WTC11 (cell line): ENCODE measurements at regions not wholly inside any gene's neighbourhood (a gene's known extent, or its start where the extent isn't known, plus 50 kb on each side); places are given as distances from the start of the nearest gene placed in this dataset.

Experiments used
- ATAC-seq: fragments of 200-7000 bp; cut with Tn5 transposase; 2 replicates; pipeline ENCODE4 v1.10.0; 2021; ENCODE audit warnings: mild to moderate bottlenecking, moderate library complexity
- CTCF ChIA-PET: fragments of 300-600 bp; sonication (Branson Sonifier 250); formaldehyde crosslinking; loops from one replicate; lab custom pipeline; 2021; ENCODE audit warnings: antibody characterized with exemption; lab: Charles Lee
- POLR2A ChIA-PET: fragments of 350-600 bp; sonication (Branson Sonifier 250); formaldehyde crosslinking; loops from one replicate; lab custom pipeline; 2021; ENCODE audit warnings: antibody characterized with exemption; lab: Charles Lee
- DNase-seq: peaks from one replicate; pipeline ENCODE4 v3.0.0; 2021; ENCODE audit warnings: low spot score
- H3K27ac Mint-ChIP-seq: 2 replicates; pipeline ENCODE4 v1.8.0; 2021; ENCODE audit warnings: mixed read lengths
- H3K27me3 Mint-ChIP-seq: 2 replicates; pipeline ENCODE4 v1.8.0; 2021; ENCODE audit warnings: low read depth, mild to moderate bottlenecking, moderate library complexity, mixed read lengths
- H3K36me3 Mint-ChIP-seq: 2 replicates; pipeline ENCODE4 v1.8.0; 2021; ENCODE audit warnings: mixed read lengths
- H3K4me1 Mint-ChIP-seq: 2 replicates; pipeline ENCODE4 v1.8.0; 2022; ENCODE audit warnings: mixed read lengths
- H3K4me3 Mint-ChIP-seq: 2 replicates; pipeline ENCODE4 v1.8.0; 2021; ENCODE audit warnings: mild to moderate bottlenecking, moderate library complexity, mixed read lengths
- H3K9me3 Mint-ChIP-seq: 2 replicates; pipeline ENCODE4 v1.8.0; 2021; ENCODE audit warnings: mixed read lengths
- ATF1 ChIP-seq: sonication (generic); formaldehyde crosslinking; IDR thresholded peaks from 2 replicates; pipeline ENCODE4 v1.8.1; 2023; ENCODE audit warnings: mild to moderate bottlenecking, moderate library complexity, missing genetic modification reagents
- CREM ChIP-seq: sonication (generic); formaldehyde crosslinking; IDR thresholded peaks from 2 replicates; pipeline ENCODE4 v1.8.1; 2022; ENCODE audit warnings: mild to moderate bottlenecking, missing genetic modification reagents, moderate library complexity
- ELF4 ChIP-seq: sonication (generic); formaldehyde crosslinking; IDR thresholded peaks from 2 replicates; pipeline ENCODE4 v1.8.1; 2022; ENCODE audit warnings: low read depth, mild to moderate bottlenecking, moderate library complexity, missing genetic modification reagents
- ESRRA ChIP-seq: sonication (generic); formaldehyde crosslinking; IDR thresholded peaks from 2 replicates; pipeline ENCODE4 v1.8.1; 2022; ENCODE audit warnings: mild to moderate bottlenecking, missing genetic modification reagents, borderline replicate concordance
- JUN ChIP-seq: sonication (generic); formaldehyde crosslinking; IDR thresholded peaks from 2 replicates; pipeline ENCODE4 v1.8.0; 2023; ENCODE audit warnings: mild to moderate bottlenecking, missing genetic modification reagents
- KAT7 ChIP-seq: sonication (generic); formaldehyde crosslinking; IDR thresholded peaks from 2 replicates; pipeline ENCODE4 v1.8.1; 2023; ENCODE audit warnings: missing genetic modification reagents, mild to moderate bottlenecking, borderline replicate concordance
- NFYB ChIP-seq: sonication (generic); formaldehyde crosslinking; conservative IDR thresholded peaks from 2 replicates; pipeline ENCODE4 v1.8.0; 2022; ENCODE audit warnings: low read depth, missing genetic modification reagents
- OVOL2 ChIP-seq: fragments of 250-450 bp; sonication (Bioruptor Pico); IDR thresholded peaks from 2 replicates; pipeline ENCODE4 v1.9.0; 2021; ENCODE audit warnings: mild to moderate bottlenecking, borderline replicate concordance
- SMAD3 ChIP-seq: sonication (generic); formaldehyde crosslinking; IDR thresholded peaks from 2 replicates; pipeline ENCODE4 v1.8.0; 2022; ENCODE audit warnings: missing genetic modification reagents, mild to moderate bottlenecking, borderline replicate concordance
- SOX15 ChIP-seq: fragments of 250-450 bp; sonication (Bioruptor Pico); IDR thresholded peaks from 2 replicates; pipeline ENCODE4 v1.9.0; 2021; ENCODE audit warnings: mild to moderate bottlenecking
- SP1 ChIP-seq: sonication (generic); formaldehyde crosslinking; conservative IDR thresholded peaks from 2 replicates; pipeline ENCODE4 v1.8.1; 2022; ENCODE audit warnings: missing genetic modification reagents
- TCF7 ChIP-seq: sonication (generic); formaldehyde crosslinking; IDR thresholded peaks from 2 replicates; pipeline ENCODE4 v1.8.0; 2022; ENCODE audit warnings: mild to moderate bottlenecking, low read depth, missing genetic modification reagents, moderate library complexity
- TEAD4 ChIP-seq: sonication (generic); formaldehyde crosslinking; IDR thresholded peaks from 2 replicates; pipeline ENCODE4 v1.8.0; 2022; ENCODE audit warnings: mild to moderate bottlenecking, missing genetic modification reagents
- ZNF317 ChIP-seq: sonication (generic); formaldehyde crosslinking; IDR thresholded peaks from 2 replicates; pipeline ENCODE4 v1.8.1; 2023; ENCODE audit warnings: low read depth, mild to moderate bottlenecking, moderate library complexity, missing genetic modification reagents, borderline replicate concordance
- ZNF423 ChIP-seq: fragments of 250-450 bp; sonication (Bioruptor Pico); IDR thresholded peaks from 2 replicates; pipeline ENCODE4 v2.1.2; 2022; ENCODE audit warnings: mild to moderate bottlenecking, moderate library complexity
- TF ChIP-seq, protein P1 (sequence below): sonication (generic); formaldehyde crosslinking; IDR thresholded peaks from 2 replicates; pipeline ENCODE4 v1.8.1; 2023; ENCODE audit warnings: mild to moderate bottlenecking, moderate library complexity, missing genetic modification reagents
- TF ChIP-seq, protein P2 (sequence below): sonication (generic); formaldehyde crosslinking; IDR thresholded peaks from 2 replicates; pipeline ENCODE4 v1.8.1; 2022; ENCODE audit warnings: low read depth, mild to moderate bottlenecking, moderate library complexity, missing genetic modification reagents, borderline replicate concordance
- TF ChIP-seq, protein P3 (sequence below): sonication (generic); formaldehyde crosslinking; IDR thresholded peaks from 2 replicates; pipeline ENCODE4 v1.8.1; 2023; ENCODE audit warnings: mild to moderate bottlenecking, missing genetic modification reagents
- TF ChIP-seq, protein P4 (sequence below): sonication (generic); formaldehyde crosslinking; IDR thresholded peaks from 2 replicates; pipeline ENCODE4 v1.8.1; 2023; ENCODE audit warnings: mild to moderate bottlenecking, missing genetic modification reagents, moderate library complexity
- TF ChIP-seq, protein P5 (sequence below): sonication (generic); formaldehyde crosslinking; IDR thresholded peaks from 2 replicates; pipeline ENCODE4 v1.8.0; 2023; ENCODE audit warnings: missing genetic modification reagents
- TF ChIP-seq, protein P6 (sequence below): sonication (generic); formaldehyde crosslinking; IDR thresholded peaks from 2 replicates; pipeline ENCODE4 v1.8.0; 2022; ENCODE audit warnings: mild to moderate bottlenecking, missing genetic modification reagents

DNA sequence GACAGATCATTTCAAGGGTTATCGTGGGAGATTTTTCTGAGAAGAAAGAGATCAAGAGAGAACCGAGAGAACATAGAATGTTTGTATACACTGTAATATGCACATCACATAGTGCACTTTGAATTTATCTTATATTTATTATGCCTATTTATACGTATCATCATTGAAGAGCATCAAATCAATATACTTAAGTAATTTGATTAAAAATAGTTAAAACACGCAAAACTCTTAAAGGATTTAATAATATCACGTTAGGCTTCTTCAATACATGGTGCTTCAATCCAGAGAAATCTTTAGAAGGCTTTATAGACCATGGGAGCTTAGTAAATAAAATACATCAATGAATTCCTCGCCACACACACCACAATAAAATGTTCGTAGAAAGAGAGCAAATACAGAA lies 139.5 kb upstream of the C11orf58 start:
- no peak overlapping the region for H3K4me3 Mint-ChIP-seq
- no peak for DNase-seq
- POLR2A ChIA-PET, result no interaction called here
- H3K27ac Mint-ChIP-seq, result no peak overlapping the region
- TF ChIP-seq ATF1 (CRISPR knock-in tag), result no peak
- TF ChIP-seq KAT7 (CRISPR knock-in tag), result no peak
- TF ChIP-seq NFYB (CRISPR knock-in tag), result no peak
- TF ChIP-seq, protein P1, sequence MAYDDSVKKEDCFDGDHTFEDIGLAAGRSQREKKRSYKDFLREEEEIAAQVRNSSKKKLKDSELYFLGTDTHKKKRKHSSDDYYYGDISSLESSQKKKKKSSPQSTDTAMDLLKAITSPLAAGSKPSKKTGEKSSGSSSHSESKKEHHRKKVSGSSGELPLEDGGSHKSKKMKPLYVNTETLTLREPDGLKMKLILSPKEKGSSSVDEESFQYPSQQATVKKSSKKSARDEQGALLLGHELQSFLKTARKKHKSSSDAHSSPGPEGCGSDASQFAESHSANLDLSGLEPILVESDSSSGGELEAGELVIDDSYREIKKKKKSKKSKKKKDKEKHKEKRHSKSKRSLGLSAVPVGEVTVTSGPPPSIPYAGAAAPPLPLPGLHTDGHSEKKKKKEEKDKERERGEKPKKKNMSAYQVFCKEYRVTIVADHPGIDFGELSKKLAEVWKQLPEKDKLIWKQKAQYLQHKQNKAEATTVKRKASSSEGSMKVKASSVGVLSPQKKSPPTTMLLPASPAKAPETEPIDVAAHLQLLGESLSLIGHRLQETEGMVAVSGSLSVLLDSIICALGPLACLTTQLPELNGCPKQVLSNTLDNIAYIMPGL (CRISPR knock-in tag), result no peak
- TF ChIP-seq, protein P2, sequence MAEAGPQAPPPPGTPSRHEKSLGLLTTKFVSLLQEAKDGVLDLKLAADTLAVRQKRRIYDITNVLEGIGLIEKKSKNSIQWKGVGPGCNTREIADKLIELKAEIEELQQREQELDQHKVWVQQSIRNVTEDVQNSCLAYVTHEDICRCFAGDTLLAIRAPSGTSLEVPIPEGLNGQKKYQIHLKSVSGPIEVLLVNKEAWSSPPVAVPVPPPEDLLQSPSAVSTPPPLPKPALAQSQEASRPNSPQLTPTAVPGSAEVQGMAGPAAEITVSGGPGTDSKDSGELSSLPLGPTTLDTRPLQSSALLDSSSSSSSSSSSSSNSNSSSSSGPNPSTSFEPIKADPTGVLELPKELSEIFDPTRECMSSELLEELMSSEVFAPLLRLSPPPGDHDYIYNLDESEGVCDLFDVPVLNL (CRISPR knock-in tag), result no peak
- no peak for TF ChIP-seq TCF7 (CRISPR knock-in tag)
- TF ChIP-seq SMAD3 (CRISPR knock-in tag), result no peak
- TF ChIP-seq ZNF317 (CRISPR knock-in tag), result no peak
- no peak for TF ChIP-seq CREM (CRISPR knock-in tag)
- no peak for TF ChIP-seq ZNF423
- TF ChIP-seq, all 79 proteins: peak for 0
- no peak for ATAC-seq
- H3K4me1 Mint-ChIP-seq, result peaks cover 9% of the 10 kb centered on the region
- H3K36me3 Mint-ChIP-seq, result no peaks in the 10 kb centered on the region
- peaks cover 61% of the 10 kb centered on the region; the same call in 1 of the 2 replicates for H3K27me3 Mint-ChIP-seq
- H3K9me3 Mint-ChIP-seq, result no peaks in the 10 kb centered on the region
- CTCF ChIA-PET, result no interaction called here

DNA sequence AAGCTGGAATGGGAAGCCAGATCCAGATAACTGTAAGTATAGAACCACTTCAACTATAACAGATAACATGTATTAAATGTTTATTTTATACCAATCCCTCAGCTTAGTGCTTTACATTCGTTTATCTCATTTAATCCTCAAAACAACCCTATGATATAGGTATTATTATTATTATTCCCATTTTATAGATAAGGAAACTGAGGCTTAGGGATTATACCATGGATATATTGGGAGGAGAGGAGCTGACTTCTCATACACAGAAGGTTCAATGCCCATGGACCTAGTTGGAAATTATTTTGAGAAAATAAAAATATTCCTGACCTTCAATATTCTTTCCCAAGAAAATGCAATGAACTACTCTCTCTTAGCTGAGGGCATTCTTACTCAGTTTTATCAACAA lies 140.4 kb upstream of the C11orf58 start:
- POLR2A ChIA-PET, result no interaction called here
- no peaks in the 10 kb centered on the region for H3K36me3 Mint-ChIP-seq
- no peak for ATAC-seq
- TF ChIP-seq SP1 (CRISPR knock-in tag) (no peak), NFYB (CRISPR knock-in tag) (no peak), ELF4 (no peak), JUN (CRISPR knock-in tag) (no peak), SMAD3 (CRISPR knock-in tag) (no peak), ATF1 (CRISPR knock-in tag) (no peak), OVOL2 (CRISPR knock-in tag) (no peak), TEAD4 (no peak), SOX15 (no peak), ESRRA (no peak)
- TF ChIP-seq, protein P3, sequence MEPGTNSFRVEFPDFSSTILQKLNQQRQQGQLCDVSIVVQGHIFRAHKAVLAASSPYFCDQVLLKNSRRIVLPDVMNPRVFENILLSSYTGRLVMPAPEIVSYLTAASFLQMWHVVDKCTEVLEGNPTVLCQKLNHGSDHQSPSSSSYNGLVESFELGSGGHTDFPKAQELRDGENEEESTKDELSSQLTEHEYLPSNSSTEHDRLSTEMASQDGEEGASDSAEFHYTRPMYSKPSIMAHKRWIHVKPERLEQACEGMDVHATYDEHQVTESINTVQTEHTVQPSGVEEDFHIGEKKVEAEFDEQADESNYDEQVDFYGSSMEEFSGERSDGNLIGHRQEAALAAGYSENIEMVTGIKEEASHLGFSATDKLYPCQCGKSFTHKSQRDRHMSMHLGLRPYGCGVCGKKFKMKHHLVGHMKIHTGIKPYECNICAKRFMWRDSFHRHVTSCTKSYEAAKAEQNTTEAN (CRISPR knock-in tag), result no peak
- TF ChIP-seq, protein P4, sequence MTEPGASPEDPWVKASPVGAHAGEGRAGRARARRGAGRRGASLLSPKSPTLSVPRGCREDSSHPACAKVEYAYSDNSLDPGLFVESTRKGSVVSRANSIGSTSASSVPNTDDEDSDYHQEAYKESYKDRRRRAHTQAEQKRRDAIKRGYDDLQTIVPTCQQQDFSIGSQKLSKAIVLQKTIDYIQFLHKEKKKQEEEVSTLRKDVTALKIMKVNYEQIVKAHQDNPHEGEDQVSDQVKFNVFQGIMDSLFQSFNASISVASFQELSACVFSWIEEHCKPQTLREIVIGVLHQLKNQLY (CRISPR knock-in tag), result no peak
- TF ChIP-seq, protein P5, sequence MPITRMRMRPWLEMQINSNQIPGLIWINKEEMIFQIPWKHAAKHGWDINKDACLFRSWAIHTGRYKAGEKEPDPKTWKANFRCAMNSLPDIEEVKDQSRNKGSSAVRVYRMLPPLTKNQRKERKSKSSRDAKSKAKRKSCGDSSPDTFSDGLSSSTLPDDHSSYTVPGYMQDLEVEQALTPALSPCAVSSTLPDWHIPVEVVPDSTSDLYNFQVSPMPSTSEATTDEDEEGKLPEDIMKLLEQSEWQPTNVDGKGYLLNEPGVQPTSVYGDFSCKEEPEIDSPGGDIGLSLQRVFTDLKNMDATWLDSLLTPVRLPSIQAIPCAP (CRISPR knock-in tag), result no peak
- TF ChIP-seq, protein P6, sequence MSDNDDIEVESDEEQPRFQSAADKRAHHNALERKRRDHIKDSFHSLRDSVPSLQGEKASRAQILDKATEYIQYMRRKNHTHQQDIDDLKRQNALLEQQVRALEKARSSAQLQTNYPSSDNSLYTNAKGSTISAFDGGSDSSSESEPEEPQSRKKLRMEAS (CRISPR knock-in tag), result no peak
- TF ChIP-seq, all 79 proteins: peak for 0
- Mint-ChIP-seq H3K4me1 (peaks cover under 1% of the 10 kb centered on the region; the same call in 1 of the 2 replicates), H3K27ac (no peak overlapping the region), H3K4me3 (no peak overlapping the region), H3K9me3 (no peaks in the 10 kb centered on the region), H3K27me3 (peaks cover 52% of the 10 kb centered on the region; the same call in 1 of the 2 replicates)
- no peak for DNase-seq
- CTCF ChIA-PET, result no interaction called here
